ENCODE measurements at regions not wholly inside any gene's neighbourhood (a gene's known extent, or its start where the extent isn't known, plus 50 kb on each side); places are given as distances from the start of the nearest gene placed in this dataset.
A peak's percentile ranks its signal among the peaks of the same experiment; 100 is the strongest.

DNA sequence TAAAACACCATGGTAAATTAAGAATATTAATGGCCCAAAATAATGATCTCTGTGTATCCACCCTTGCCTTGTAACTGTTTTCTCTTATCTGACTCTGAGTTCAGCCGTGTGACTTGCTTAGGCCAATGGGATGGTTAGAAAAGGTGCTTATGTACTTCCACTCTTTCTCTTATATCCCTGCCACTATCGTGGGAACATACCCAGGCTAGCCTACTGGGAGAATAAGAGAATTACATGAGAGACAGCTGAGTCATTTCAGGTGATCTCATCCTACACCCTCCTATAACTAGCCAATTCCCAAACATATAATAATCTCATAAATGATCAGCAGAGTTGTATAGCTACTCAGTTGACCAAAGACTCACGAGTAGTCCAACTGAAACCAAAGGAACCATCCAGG, 98.3 kb upstream of the ABI3BP start:
- TF ChIP-seq, protein P1, sequence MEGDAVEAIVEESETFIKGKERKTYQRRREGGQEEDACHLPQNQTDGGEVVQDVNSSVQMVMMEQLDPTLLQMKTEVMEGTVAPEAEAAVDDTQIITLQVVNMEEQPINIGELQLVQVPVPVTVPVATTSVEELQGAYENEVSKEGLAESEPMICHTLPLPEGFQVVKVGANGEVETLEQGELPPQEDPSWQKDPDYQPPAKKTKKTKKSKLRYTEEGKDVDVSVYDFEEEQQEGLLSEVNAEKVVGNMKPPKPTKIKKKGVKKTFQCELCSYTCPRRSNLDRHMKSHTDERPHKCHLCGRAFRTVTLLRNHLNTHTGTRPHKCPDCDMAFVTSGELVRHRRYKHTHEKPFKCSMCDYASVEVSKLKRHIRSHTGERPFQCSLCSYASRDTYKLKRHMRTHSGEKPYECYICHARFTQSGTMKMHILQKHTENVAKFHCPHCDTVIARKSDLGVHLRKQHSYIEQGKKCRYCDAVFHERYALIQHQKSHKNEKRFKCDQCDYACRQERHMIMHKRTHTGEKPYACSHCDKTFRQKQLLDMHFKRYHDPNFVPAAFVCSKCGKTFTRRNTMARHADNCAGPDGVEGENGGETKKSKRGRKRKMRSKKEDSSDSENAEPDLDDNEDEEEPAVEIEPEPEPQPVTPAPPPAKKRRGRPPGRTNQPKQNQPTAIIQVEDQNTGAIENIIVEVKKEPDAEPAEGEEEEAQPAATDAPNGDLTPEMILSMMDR (conservative IDR thresholded peaks at IDR 0.05; ENCODE audit: low read depth, low read length): peak; percentile 40; the same call in 1 of the 2 replicates
- no peak for TF ChIP-seq EZH2 (IDR thresholded peaks at IDR 0.05; ENCODE audit: low read length, unreplicated experiment)
- no peak for TF ChIP-seq EZH2phosphoT487 (IDR thresholded peaks at IDR 0.05; ENCODE audit: borderline replicate concordance, low read length)

All from PC-3 (cell line).